Calu3 (cell line): ENCODE measurements at regions not wholly inside any gene's neighbourhood (a gene's known extent, or its start where the extent isn't known, plus 50 kb on each side); places are given as distances from the start of the nearest gene placed in this dataset.

Experiments used
- BruUV-seq: library from RNA; stranded (reverse); fragments of 400-500 nt; replicated peaks from 2 replicates; lab custom pipeline; 2021; lab: Mats Ljungman, UMichigan
- CTCF ChIA-PET: fragments of 300-600 bp; sonication (Branson Sonifier 250); formaldehyde crosslinking; loops from one replicate; lab custom pipeline; 2022; ENCODE audit warnings: antibody characterized with exemption; lab: Charles Lee
- DNase-seq: peaks from one replicate; pipeline ENCODE4 v3.0.0; 2022
- H3K27ac Mint-ChIP-seq: one replicate; pipeline ENCODE4 v1.8.0; 2022; ENCODE audit warnings: mixed read lengths; ENCODE audit not compliant: unreplicated experiment
- H3K27me3 Mint-ChIP-seq: one replicate; pipeline ENCODE4 v1.8.0; 2022; ENCODE audit warnings: mixed read lengths; ENCODE audit not compliant: unreplicated experiment
- H3K36me3 Mint-ChIP-seq: one replicate; pipeline ENCODE4 v1.8.0; 2022; ENCODE audit warnings: mild to moderate bottlenecking, moderate library complexity, mixed read lengths; ENCODE audit not compliant: insufficient read depth, unreplicated experiment
- H3K4me1 Mint-ChIP-seq: one replicate; pipeline ENCODE4 v1.8.0; 2022; ENCODE audit warnings: mild to moderate bottlenecking, low read depth, mixed read lengths; ENCODE audit not compliant: unreplicated experiment
- H3K4me3 Mint-ChIP-seq: one replicate; pipeline ENCODE4 v1.8.0; 2022; ENCODE audit warnings: mild to moderate bottlenecking, low read depth, moderate library complexity, mixed read lengths; ENCODE audit not compliant: unreplicated experiment
- H3K9me3 Mint-ChIP-seq: one replicate; pipeline ENCODE4 v1.8.0; 2022; ENCODE audit warnings: low read depth, mixed read lengths; ENCODE audit not compliant: unreplicated experiment
- intact Hi-C: fragments of 100-400 bp; cut with micrococcal nuclease; formaldehyde crosslinking; loops from one replicate; pipeline ENCODE4 v1.10.0; 2022; ENCODE audit not compliant: unreplicated experiment
- TF ChIP-seq, protein P1 (sequence below): fragments of 200-600 bp; IDR thresholded peaks from one replicate; pipeline ENCODE4 v1.8.0; 2022; ENCODE audit warnings: antibody characterized with exemption; ENCODE audit not compliant: unreplicated experiment

DNA sequence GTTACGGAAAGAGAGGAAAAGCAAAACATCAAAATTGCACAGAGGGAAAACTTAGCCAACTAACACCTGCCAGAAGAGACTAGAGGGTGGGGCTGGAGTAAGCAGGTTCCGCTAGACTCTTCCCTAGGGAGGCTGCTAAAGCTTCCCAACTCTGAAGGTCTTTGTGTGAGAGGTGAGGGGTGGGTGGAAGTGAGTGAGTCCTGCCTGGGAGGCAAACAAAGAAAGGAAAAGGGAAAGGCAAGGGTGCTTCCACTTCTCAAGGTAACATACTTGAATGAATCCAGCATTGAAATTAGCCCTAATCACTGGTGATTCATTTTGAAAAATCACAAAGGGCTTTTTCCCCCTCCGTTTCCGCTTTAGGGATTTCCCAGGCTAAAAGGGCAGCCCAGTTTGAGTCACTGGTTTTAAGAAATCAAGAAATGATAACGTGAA, 220.5 kb upstream of the ADAMTS9 start:
- DNase-seq: peak; percentile 43
- CTCF ChIA-PET: interaction anchor here (0.8 to 1.2 kb wide), 3 partner anchors 11 to 238 kb away, joined by 3 read pairs; no protein-coding TSS in a partner anchor
- TF ChIP-seq, protein P1, sequence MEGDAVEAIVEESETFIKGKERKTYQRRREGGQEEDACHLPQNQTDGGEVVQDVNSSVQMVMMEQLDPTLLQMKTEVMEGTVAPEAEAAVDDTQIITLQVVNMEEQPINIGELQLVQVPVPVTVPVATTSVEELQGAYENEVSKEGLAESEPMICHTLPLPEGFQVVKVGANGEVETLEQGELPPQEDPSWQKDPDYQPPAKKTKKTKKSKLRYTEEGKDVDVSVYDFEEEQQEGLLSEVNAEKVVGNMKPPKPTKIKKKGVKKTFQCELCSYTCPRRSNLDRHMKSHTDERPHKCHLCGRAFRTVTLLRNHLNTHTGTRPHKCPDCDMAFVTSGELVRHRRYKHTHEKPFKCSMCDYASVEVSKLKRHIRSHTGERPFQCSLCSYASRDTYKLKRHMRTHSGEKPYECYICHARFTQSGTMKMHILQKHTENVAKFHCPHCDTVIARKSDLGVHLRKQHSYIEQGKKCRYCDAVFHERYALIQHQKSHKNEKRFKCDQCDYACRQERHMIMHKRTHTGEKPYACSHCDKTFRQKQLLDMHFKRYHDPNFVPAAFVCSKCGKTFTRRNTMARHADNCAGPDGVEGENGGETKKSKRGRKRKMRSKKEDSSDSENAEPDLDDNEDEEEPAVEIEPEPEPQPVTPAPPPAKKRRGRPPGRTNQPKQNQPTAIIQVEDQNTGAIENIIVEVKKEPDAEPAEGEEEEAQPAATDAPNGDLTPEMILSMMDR: no peak
- peak overlapping the region; percentile 98 for H3K27ac Mint-ChIP-seq
- peaks cover 2% of the 10 kb centered on the region for H3K9me3 Mint-ChIP-seq
- peak overlapping the region; percentile 47 for H3K4me3 Mint-ChIP-seq
- peaks cover 38% of the 10 kb centered on the region for H3K4me1 Mint-ChIP-seq
- intact Hi-C loops: no loop called here
- no peaks in the 10 kb centered on the region for H3K27me3 Mint-ChIP-seq
- no TSS peak for BruUV-seq
- H3K36me3 Mint-ChIP-seq: peaks cover 5% of the 10 kb centered on the region

DNA sequence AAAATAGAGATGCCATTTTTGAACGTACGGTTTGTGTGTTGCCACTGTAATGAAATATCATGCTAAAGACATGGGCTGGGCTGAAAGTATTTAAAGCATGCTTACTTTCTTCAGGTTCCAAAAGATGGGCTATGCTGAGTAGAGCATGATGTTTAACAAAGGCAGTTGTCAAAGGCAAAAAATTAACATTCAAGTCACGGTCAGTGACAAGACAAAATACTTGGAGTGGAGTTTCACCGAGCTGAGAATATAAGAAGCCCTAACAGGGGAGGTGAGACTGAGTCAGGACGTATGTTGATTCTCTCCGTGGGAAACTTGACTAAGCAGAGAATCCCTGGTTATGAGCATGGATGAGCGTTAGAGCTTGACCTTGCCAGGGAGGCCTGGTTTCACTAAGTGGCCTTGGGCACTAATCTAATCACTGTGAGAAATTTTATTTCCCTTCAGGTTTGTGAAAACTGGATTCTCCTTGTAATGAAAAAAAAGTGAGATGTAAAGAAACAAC, 218.2 kb upstream of the ADAMTS9 start:
- CTCF ChIA-PET: no interaction called here
- Mint-ChIP-seq H3K27ac (no peak overlapping the region), H3K9me3 (peaks cover 2% of the 10 kb centered on the region), H3K4me3 (no peak overlapping the region), H3K36me3 (peaks cover 11% of the 10 kb centered on the region), H3K4me1 (peaks cover 38% of the 10 kb centered on the region), H3K27me3 (no peaks in the 10 kb centered on the region)
- no TSS peak for BruUV-seq
- TF ChIP-seq, protein P1: no peak
- no peak for DNase-seq
- intact Hi-C loops: no loop called here

DNA sequence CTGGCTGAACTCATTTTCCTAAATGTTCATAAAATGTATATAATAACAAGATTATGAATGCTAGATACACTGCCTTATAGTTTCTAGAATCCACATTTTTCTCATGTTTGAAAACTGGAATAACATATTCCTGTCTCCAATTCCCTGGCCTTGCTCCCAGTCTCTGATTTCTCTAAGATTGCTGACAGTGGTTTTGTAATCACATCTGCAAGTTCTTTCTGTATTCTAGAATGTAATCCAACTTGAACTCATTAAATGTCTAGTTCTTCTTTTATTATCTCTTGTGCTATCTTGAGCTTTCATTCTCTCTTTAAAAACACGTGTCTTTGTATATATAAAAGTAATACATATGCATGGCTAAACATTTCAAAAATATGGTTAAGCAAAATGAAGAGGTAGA, 215.2 kb upstream of the ADAMTS9 start:
- CTCF ChIA-PET: no interaction called here
- Mint-ChIP-seq H3K27ac (no peak overlapping the region), H3K4me3 (no peak overlapping the region), H3K36me3 (peaks cover 9% of the 10 kb centered on the region), H3K4me1 (peaks cover 22% of the 10 kb centered on the region), H3K27me3 (no peaks in the 10 kb centered on the region), H3K9me3 (peaks cover 2% of the 10 kb centered on the region)
- intact Hi-C loops: no loop called here
- TF ChIP-seq, protein P1: no peak
- no TSS peak for BruUV-seq
- no peak for DNase-seq

DNA sequence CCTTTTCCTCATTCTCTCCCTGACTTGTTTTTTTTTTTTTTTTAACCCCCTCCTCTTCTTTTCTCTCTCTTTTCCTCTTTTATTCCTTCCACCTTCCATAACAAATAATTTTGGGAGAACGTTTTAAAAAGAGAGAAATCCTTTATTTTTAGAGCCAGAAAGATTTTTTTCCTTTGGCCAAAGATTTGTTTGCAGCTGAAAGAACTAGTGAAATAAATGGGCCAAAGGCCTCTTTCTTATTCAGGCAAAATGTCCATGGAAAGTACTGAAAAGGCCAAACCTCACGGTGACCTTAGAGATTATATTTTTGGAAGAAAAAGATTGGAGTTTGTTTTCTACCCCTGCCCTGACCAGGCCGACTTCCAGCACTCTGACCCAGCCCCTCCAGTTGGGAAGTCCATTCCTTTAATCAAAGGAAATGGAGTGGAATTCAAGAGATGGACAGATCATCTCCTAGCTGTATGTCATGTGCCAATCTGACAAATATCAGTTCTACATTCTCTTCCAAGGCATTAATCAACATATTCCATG, 214.3 kb upstream of the ADAMTS9 start:
- peaks cover 6% of the 10 kb centered on the region for H3K36me3 Mint-ChIP-seq
- DNase-seq: no peak
- H3K4me1 Mint-ChIP-seq: peaks cover 12% of the 10 kb centered on the region
- TF ChIP-seq, protein P1: no peak
- H3K9me3 Mint-ChIP-seq: peaks cover under 1% of the 10 kb centered on the region
- H3K27ac Mint-ChIP-seq: no peak overlapping the region
- CTCF ChIA-PET: no interaction called here
- H3K4me3 Mint-ChIP-seq: no peak overlapping the region
- intact Hi-C loops: no loop called here
- no peaks in the 10 kb centered on the region for H3K27me3 Mint-ChIP-seq
- no TSS peak for BruUV-seq
